ENCODE measurements at regions not wholly inside any gene's neighbourhood (a gene's known extent, or its start where the extent isn't known, plus 50 kb on each side); places are given as distances from the start of the nearest gene placed in this dataset.

DNA sequence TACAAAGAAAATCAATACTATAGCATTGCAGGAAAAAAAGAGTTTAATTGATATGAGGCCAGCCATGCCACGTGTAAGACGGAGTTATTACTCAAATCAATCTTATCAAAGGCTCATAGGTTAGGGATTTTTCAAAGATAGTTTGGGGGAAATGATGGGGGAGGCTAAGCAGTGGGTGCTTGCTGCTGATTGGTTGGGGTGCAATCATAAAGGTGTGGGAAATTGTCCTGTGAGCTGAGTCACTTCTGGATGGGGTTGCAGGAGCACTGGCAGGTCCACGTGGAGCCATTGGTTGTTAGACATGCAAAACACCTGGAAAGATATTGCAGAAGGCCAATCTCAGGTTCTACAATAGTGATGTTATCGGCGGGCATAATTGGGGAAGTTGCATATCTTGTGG is 319.2 kb upstream of the COBL start:
- TF ChIP-seq CTCF (IDR thresholded peaks at IDR 0.05; ENCODE audit: insufficient read depth, low read depth, low read length) (no peak), EZH2 (IDR thresholded peaks at IDR 0.05; ENCODE audit: insufficient read depth, low read length) (no peak)

All from astrocyte (in vitro differentiated cells and primary cell).